WTC11 (cell line): ENCODE measurements at regions not wholly inside any gene's neighbourhood (a gene's known extent, or its start where the extent isn't known, plus 50 kb on each side); places are given as distances from the start of the nearest gene placed in this dataset.

Source experiments
- ATAC-seq: fragments of 200-7000 bp; cut with Tn5 transposase; 2 replicates; pipeline ENCODE4 v1.10.0; 2021; ENCODE audit warnings: mild to moderate bottlenecking, moderate library complexity
- CTCF ChIA-PET: fragments of 300-600 bp; sonication (Branson Sonifier 250); formaldehyde crosslinking; loops from one replicate; lab custom pipeline; 2021; ENCODE audit warnings: antibody characterized with exemption; lab: Charles Lee
- POLR2A ChIA-PET: fragments of 350-600 bp; sonication (Branson Sonifier 250); formaldehyde crosslinking; loops from one replicate; lab custom pipeline; 2021; ENCODE audit warnings: antibody characterized with exemption; lab: Charles Lee
- DNase-seq: peaks from one replicate; pipeline ENCODE4 v3.0.0; 2021; ENCODE audit warnings: low spot score
- H3K27ac Mint-ChIP-seq: 2 replicates; pipeline ENCODE4 v1.8.0; 2021; ENCODE audit warnings: mixed read lengths
- H3K27me3 Mint-ChIP-seq: 2 replicates; pipeline ENCODE4 v1.8.0; 2021; ENCODE audit warnings: low read depth, mild to moderate bottlenecking, moderate library complexity, mixed read lengths
- H3K36me3 Mint-ChIP-seq: 2 replicates; pipeline ENCODE4 v1.8.0; 2021; ENCODE audit warnings: mixed read lengths
- H3K4me1 Mint-ChIP-seq: 2 replicates; pipeline ENCODE4 v1.8.0; 2022; ENCODE audit warnings: mixed read lengths
- H3K4me3 Mint-ChIP-seq: 2 replicates; pipeline ENCODE4 v1.8.0; 2021; ENCODE audit warnings: mild to moderate bottlenecking, moderate library complexity, mixed read lengths
- H3K9me3 Mint-ChIP-seq: 2 replicates; pipeline ENCODE4 v1.8.0; 2021; ENCODE audit warnings: mixed read lengths
- ATF2 ChIP-seq: sonication (generic); formaldehyde crosslinking; IDR thresholded peaks from 2 replicates; pipeline ENCODE4 v1.8.1; 2022; ENCODE audit warnings: low read depth, missing genetic modification reagents, borderline replicate concordance
- CREB1 ChIP-seq: sonication (generic); formaldehyde crosslinking; IDR thresholded peaks from 2 replicates; pipeline ENCODE4 v1.8.0; 2023; ENCODE audit warnings: mild to moderate bottlenecking, missing genetic modification reagents
- CTCF ChIP-seq: fragments of 200-600 bp; IDR thresholded peaks from 2 replicates; pipeline ENCODE4 v1.8.0; 2022; ENCODE audit warnings: antibody characterized with exemption
- ETV6 ChIP-seq: sonication (generic); formaldehyde crosslinking; IDR thresholded peaks from 2 replicates; pipeline ENCODE4 v1.8.1; 2022; ENCODE audit warnings: mild to moderate bottlenecking, missing genetic modification reagents
- GABPB1 ChIP-seq: sonication (generic); formaldehyde crosslinking; IDR thresholded peaks from 2 replicates; pipeline ENCODE4 v1.8.1; 2023; ENCODE audit warnings: mild to moderate bottlenecking, missing genetic modification reagents
- HMGA2 ChIP-seq: fragments of 250-450 bp; sonication (Bioruptor Pico); IDR thresholded peaks from 2 replicates; pipeline ENCODE4 v1.4.0; 2021; ENCODE audit warnings: mild to moderate bottlenecking, moderate library complexity
- IRF1 ChIP-seq: sonication (generic); formaldehyde crosslinking; IDR thresholded peaks from 2 replicates; pipeline ENCODE4 v1.8.0; 2023; ENCODE audit warnings: missing genetic modification reagents
- JAZF1 ChIP-seq: fragments of 250-450 bp; sonication (Bioruptor Pico); IDR thresholded peaks from 2 replicates; pipeline ENCODE4 v1.9.0; 2021; ENCODE audit warnings: moderate library complexity, mild to moderate bottlenecking, inconsistent platforms
- KAT7 ChIP-seq: sonication (generic); formaldehyde crosslinking; IDR thresholded peaks from 2 replicates; pipeline ENCODE4 v1.8.1; 2023; ENCODE audit warnings: missing genetic modification reagents, mild to moderate bottlenecking, borderline replicate concordance
- MXD4 ChIP-seq: fragments of 250-450 bp; sonication (Bioruptor Pico); IDR thresholded peaks from 2 replicates; pipeline ENCODE4 v1.8.0; 2021; ENCODE audit warnings: mild to moderate bottlenecking, moderate library complexity, borderline replicate concordance
- MYBL2 ChIP-seq: sonication (generic); formaldehyde crosslinking; IDR thresholded peaks from 2 replicates; pipeline ENCODE4 v1.8.1; 2023; ENCODE audit warnings: mild to moderate bottlenecking, moderate library complexity, missing genetic modification reagents
- NFE2L1 ChIP-seq: sonication (generic); formaldehyde crosslinking; IDR thresholded peaks from 2 replicates; pipeline ENCODE4 v1.8.1; 2023; ENCODE audit warnings: missing genetic modification reagents
- SOX15 ChIP-seq: fragments of 250-450 bp; sonication (Bioruptor Pico); IDR thresholded peaks from 2 replicates; pipeline ENCODE4 v1.9.0; 2021; ENCODE audit warnings: mild to moderate bottlenecking
- SP1 ChIP-seq: sonication (generic); formaldehyde crosslinking; conservative IDR thresholded peaks from 2 replicates; pipeline ENCODE4 v1.8.1; 2022; ENCODE audit warnings: missing genetic modification reagents
- TEAD1 ChIP-seq: sonication (generic); formaldehyde crosslinking; IDR thresholded peaks from 2 replicates; pipeline ENCODE4 v1.8.0; 2022; ENCODE audit warnings: mild to moderate bottlenecking, missing genetic modification reagents
- ZNF121 ChIP-seq: sonication (generic); formaldehyde crosslinking; IDR thresholded peaks from 2 replicates; pipeline ENCODE4 v1.8.0; 2023; ENCODE audit warnings: missing genetic modification reagents
- ZNF138 ChIP-seq: sonication (generic); formaldehyde crosslinking; conservative IDR thresholded peaks from 2 replicates; pipeline ENCODE4 v1.8.1; 2022; ENCODE audit warnings: mild to moderate bottlenecking, moderate library complexity, missing genetic modification reagents
- TF ChIP-seq, protein P1 (sequence below): sonication (generic); formaldehyde crosslinking; IDR thresholded peaks from 2 replicates; pipeline ENCODE4 v1.8.1; 2023; ENCODE audit warnings: mild to moderate bottlenecking, moderate library complexity, missing genetic modification reagents
- TF ChIP-seq, protein P2 (sequence below): fragments of 250-450 bp; sonication (Bioruptor Pico); conservative IDR thresholded peaks from 2 replicates; pipeline ENCODE4 v1.9.0; 2021; ENCODE audit warnings: mild to moderate bottlenecking
- TF ChIP-seq, protein P3 (sequence below): sonication (generic); formaldehyde crosslinking; IDR thresholded peaks from 2 replicates; pipeline ENCODE4 v1.8.1; 2023; ENCODE audit warnings: mild to moderate bottlenecking, missing genetic modification reagents, moderate library complexity

- DNase-seq: no peak
- CTCF ChIA-PET: no interaction called here
- peaks cover 2% of the 10 kb centered on the region; the same call in 1 of the 2 replicates for H3K4me1 Mint-ChIP-seq
- no peaks in the 10 kb centered on the region for H3K9me3 Mint-ChIP-seq
- peaks cover 52% of the 10 kb centered on the region for H3K36me3 Mint-ChIP-seq
- H3K4me3 Mint-ChIP-seq: no peak overlapping the region
- no peak for TF ChIP-seq KAT7 (CRISPR knock-in tag)
- TF ChIP-seq ATF2: no peak
- TF ChIP-seq ZNF121 (CRISPR knock-in tag): no peak
- TF ChIP-seq IRF1: no peak
- TF ChIP-seq SP1 (CRISPR knock-in tag): no peak
- TF ChIP-seq MXD4 (CRISPR knock-in tag): no peak
- no peak for TF ChIP-seq CTCF
- TF ChIP-seq CREB1 (CRISPR knock-in tag): no peak
- TF ChIP-seq, protein P1, sequence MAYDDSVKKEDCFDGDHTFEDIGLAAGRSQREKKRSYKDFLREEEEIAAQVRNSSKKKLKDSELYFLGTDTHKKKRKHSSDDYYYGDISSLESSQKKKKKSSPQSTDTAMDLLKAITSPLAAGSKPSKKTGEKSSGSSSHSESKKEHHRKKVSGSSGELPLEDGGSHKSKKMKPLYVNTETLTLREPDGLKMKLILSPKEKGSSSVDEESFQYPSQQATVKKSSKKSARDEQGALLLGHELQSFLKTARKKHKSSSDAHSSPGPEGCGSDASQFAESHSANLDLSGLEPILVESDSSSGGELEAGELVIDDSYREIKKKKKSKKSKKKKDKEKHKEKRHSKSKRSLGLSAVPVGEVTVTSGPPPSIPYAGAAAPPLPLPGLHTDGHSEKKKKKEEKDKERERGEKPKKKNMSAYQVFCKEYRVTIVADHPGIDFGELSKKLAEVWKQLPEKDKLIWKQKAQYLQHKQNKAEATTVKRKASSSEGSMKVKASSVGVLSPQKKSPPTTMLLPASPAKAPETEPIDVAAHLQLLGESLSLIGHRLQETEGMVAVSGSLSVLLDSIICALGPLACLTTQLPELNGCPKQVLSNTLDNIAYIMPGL: no peak
- TF ChIP-seq, all 79 proteins: peak for 0
- Mint-ChIP-seq H3K27me3 (no peaks in the 10 kb centered on the region), H3K27ac (peak overlapping the region; percentile 20; the same call in 1 of the 2 replicates)
- ATAC-seq: no peak
- POLR2A ChIA-PET: interaction anchor here (0.5 kb wide), 1 partner anchor 49 kb away, joined by 3 read pairs; no protein-coding TSS in a partner anchor
Measured at GRCh38 chrX:10099411-10099810, 57.4 kb upstream of the CLCN4 start.

DNA sequence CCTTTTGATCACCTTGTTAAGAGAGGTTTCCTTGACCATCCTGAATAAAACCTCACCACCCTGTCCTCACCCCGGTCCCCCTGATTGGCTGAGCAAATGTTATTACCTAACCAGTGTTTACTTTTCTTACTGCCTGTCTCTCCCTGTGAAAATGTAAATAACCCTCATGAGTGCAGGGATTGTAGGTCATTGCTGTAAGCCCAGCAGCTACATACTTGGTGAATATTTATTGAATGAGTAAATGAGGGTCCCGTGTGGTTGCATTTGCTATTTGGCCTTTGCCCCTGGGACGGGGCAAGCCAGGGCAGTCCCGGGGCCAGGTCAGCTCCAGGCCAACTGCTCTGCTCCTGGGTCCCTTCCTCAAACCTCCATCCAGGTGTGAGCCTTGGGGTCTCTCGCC, 55.5 kb upstream of the CLCN4 start:
- DNase-seq: no peak
- CTCF ChIA-PET: no interaction called here
- no peaks in the 10 kb centered on the region for H3K27me3 Mint-ChIP-seq
- ATAC-seq: no peak
- TF ChIP-seq TEAD1 (no peak), GABPB1 (CRISPR knock-in tag) (peak; percentile 64)
- peaks cover 39% of the 10 kb centered on the region for H3K36me3 Mint-ChIP-seq
- no peak overlapping the region for H3K27ac Mint-ChIP-seq
- H3K4me3 Mint-ChIP-seq: no peak overlapping the region
- POLR2A ChIA-PET: no interaction called here
- no peaks in the 10 kb centered on the region for H3K9me3 Mint-ChIP-seq
- H3K4me1 Mint-ChIP-seq: no peaks in the 10 kb centered on the region

DNA sequence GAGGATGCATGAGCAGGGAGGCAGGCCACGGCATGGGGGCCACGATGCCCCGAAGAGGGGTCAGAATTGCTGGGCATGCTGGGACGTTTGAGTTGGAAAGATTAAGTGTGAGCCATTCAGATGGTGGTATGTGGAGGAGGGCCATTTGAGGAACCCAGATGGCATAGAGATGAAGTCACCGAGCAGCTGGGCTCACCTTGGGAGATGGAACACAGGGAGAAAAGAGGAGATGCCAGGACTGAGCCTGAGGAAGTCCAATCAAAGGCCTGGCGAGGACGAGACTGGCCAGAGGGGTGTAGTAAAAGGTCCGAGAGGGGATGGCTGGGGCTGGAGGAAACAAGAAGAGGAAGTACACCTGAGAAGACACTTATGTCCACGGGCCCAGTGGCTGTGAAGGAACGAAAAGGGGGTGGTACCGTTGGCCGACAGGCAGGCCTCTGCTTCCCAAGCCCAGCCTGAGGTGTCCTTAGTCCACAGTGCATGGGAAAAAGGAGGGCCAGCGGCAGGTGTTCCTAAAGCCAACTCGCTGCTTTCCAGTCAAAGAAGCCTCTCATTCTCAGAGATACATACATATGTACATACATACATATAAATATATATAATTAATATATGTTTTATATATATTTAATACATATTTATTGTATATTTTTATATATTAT, 54.6 kb upstream of the CLCN4 start:
- Mint-ChIP-seq H3K4me1 (no peaks in the 10 kb centered on the region), H3K36me3 (peaks cover 35% of the 10 kb centered on the region), H3K27ac (no peak overlapping the region), H3K27me3 (no peaks in the 10 kb centered on the region), H3K4me3 (no peak overlapping the region), H3K9me3 (no peaks in the 10 kb centered on the region)
- TF ChIP-seq HMGA2: peak; percentile 60; the same call in 1 of the 2 replicates
- no peak for TF ChIP-seq NFE2L1
- ChIA-PET POLR2A (no interaction called here), CTCF (no interaction called here)
- DNase-seq (no peak), ATAC-seq (no peak)

DNA sequence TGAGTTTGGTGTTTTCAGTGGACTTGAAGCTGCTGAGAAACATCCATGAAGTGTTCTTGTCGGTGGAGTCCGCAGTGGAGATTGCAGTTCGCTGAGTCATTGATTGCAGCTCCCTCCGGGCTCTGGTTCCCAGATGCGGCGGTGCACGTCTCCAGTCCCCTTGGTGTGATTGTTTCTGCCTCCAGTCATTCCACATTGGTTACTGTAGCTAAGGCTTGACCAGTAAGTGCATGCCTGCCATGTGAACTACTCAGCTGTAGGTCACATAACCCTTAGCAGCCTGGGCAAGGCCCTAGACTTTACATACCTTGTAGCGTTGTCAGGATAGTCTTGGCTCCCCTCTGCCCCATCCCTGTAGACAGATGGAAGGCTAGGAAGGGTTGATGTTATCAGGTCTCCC, 53.8 kb upstream of the CLCN4 start:
- no peak overlapping the region for H3K27ac Mint-ChIP-seq
- H3K4me1 Mint-ChIP-seq: no peaks in the 10 kb centered on the region
- DNase-seq (no peak), ATAC-seq (no peak)
- POLR2A ChIA-PET: no interaction called here
- no peak overlapping the region for H3K4me3 Mint-ChIP-seq
- no peaks in the 10 kb centered on the region for H3K9me3 Mint-ChIP-seq
- CTCF ChIA-PET: no interaction called here
- H3K36me3 Mint-ChIP-seq: peaks cover 35% of the 10 kb centered on the region
- H3K27me3 Mint-ChIP-seq: no peaks in the 10 kb centered on the region
- TF ChIP-seq ETV6 (CRISPR knock-in tag) (no peak), SOX15 (CRISPR knock-in tag) (no peak), MYBL2 (CRISPR knock-in tag) (no peak), JAZF1 (CRISPR knock-in tag) (no peak), ZNF138 (no peak), IRF1 (no peak)
- TF ChIP-seq, protein P2, sequence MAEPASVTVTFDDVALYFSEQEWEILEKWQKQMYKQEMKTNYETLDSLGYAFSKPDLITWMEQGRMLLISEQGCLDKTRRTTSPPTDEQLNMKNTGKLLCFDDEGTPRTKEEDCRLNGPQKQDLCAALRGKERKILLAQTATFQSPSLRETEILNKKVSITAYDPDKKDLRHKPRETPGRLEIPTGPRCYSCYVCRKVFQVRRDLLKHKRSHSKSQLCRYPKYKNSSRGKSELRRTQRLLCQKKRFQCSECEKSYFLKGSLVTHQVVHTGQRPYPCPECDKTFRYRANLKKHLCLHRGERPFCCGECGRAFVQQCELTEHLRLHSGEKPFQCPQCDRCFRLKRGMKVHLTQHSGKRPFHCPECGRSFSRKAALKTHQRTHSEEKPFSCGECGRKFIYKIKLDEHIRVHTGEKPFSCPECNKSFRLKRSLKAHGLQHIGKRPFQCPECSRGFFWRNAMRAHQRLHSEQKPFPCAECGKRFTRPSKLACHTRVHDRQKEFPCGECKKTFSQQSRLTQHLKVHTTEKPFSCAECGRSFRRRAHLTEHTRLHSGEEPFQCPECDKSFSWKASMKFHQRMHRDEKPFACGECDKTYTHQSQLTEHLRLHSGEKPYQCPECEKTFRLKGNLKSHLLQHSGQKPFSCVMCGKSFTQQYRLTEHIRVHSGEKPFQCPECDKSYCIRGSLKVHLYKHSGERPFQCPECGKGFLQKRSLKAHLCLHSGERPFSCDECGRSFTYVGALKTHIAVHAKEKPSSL (CRISPR knock-in tag): no peak
- TF ChIP-seq, protein P3, sequence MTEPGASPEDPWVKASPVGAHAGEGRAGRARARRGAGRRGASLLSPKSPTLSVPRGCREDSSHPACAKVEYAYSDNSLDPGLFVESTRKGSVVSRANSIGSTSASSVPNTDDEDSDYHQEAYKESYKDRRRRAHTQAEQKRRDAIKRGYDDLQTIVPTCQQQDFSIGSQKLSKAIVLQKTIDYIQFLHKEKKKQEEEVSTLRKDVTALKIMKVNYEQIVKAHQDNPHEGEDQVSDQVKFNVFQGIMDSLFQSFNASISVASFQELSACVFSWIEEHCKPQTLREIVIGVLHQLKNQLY (CRISPR knock-in tag): no peak
